ENCODE measurements at regions not wholly inside any gene's neighbourhood (a gene's known extent, or its start where the extent isn't known, plus 50 kb on each side); places are given as distances from the start of the nearest gene placed in this dataset.

GRCh38 chr20:55782912-55783253 is 222.4 kb downstream of the CBLN4 start:
- no peak for DNase-seq

GRCh38 chr20:55782224-55782911 is 223.0 kb downstream of the CBLN4 start:
- DNase-seq: no peak

GRCh38 chr20:55778796-55779195 is 226.5 kb downstream of the CBLN4 start:
- DNase-seq: no peak

GRCh38 chr20:55777641-55778040 is 227.7 kb downstream of the CBLN4 start:
- DNase-seq: no peak

- DNase-seq: no peak
These were observed 229.1 kb downstream of the CBLN4 start for GRCh38 chr20:55776176-55776575.

GRCh38 chr20:55774628-55775027 is 230.7 kb downstream of the CBLN4 start:
- no peak for DNase-seq

GRCh38 chr20:55761797-55762196 is 243.5 kb downstream of the CBLN4 start:
- no peak for DNase-seq

GRCh38 chr20:55761100-55761499 is 244.2 kb downstream of the CBLN4 start:
- DNase-seq: no peak

GRCh38 chr20:55760586-55760985 is 244.7 kb downstream of the CBLN4 start:
- DNase-seq: no peak

- no peak for DNase-seq
These were observed 249.5 kb downstream of the CBLN4 start for GRCh38 chr20:55755861-55756260.

- no peak for DNase-seq
These were observed 249.9 kb downstream of the CBLN4 start for GRCh38 chr20:55755411-55755810.

GRCh38 chr20:55746723-55747122 is 258.6 kb downstream of the CBLN4 start:
- no peak for DNase-seq

GRCh38 chr20:55745840-55746239 is 259.5 kb downstream of the CBLN4 start:
- no peak for DNase-seq

GRCh38 chr20:55744896-55745295 is 260.4 kb downstream of the CBLN4 start:
- no peak for DNase-seq

- no peak for DNase-seq
These were observed 263.5 kb downstream of the CBLN4 start for GRCh38 chr20:55741801-55742200.

GRCh38 chr20:55740076-55740475 is 265.2 kb downstream of the CBLN4 start:
- no peak for DNase-seq

GRCh38 chr20:55730321-55730720 is 275.0 kb downstream of the CBLN4 start:
- no peak for DNase-seq

GRCh38 chr20:55714736-55715135 is 290.6 kb downstream of the CBLN4 start:
- DNase-seq: no peak

GRCh38 chr20:55714082-55714481 is 291.2 kb downstream of the CBLN4 start:
- DNase-seq: no peak

GRCh38 chr20:55704458-55704857 is 300.9 kb downstream of the CBLN4 start:
- no peak for DNase-seq

GRCh38 chr20:55701467-55701866 is 303.9 kb downstream of the CBLN4 start:
- DNase-seq: no peak

GRCh38 chr20:55696520-55696919 is 308.8 kb downstream of the CBLN4 start:
- DNase-seq: no peak

GRCh38 chr20:55693641-55694040 is 311.7 kb downstream of the CBLN4 start:
- no peak for DNase-seq

GRCh38 chr20:55685841-55686240 is 319.5 kb downstream of the CBLN4 start:
- DNase-seq: no peak

- DNase-seq: no peak
These were observed 319.9 kb downstream of the CBLN4 start for GRCh38 chr20:55685425-55685824.

GRCh38 chr20:55684578-55684977 is 320.7 kb downstream of the CBLN4 start:
- no peak for DNase-seq

Measured in NCI-H446 (cell line).